Activated CD4-positive, alpha-beta T cell treated with anti-CD3 and anti-CD28 coated beads, Interleukin-2, amount 10 ng/mL, durations not matched to agents 7 days and 5 days (primary cell): ENCODE measurements at regions not wholly inside any gene's neighbourhood (a gene's known extent, or its start where the extent isn't known, plus 50 kb on each side); places are given as distances from the start of the nearest gene placed in this dataset.
"Not testable (repeated sequence)": the region's sequence is repeated elsewhere in the genome, so short reads cannot be mapped to it uniquely, and the experiment has no call there.

Experiments
- CTCF ChIA-PET: fragments of 350-600 bp; sonication (Branson Sonifier 250); formaldehyde crosslinking; loops from one replicate; lab custom pipeline; 2021; ENCODE audit warnings: antibody characterized with exemption; lab: Charles Lee
- POLR2A ChIA-PET: fragments of 350-600 bp; sonication (Branson Sonifier 250); formaldehyde crosslinking; loops from one replicate; lab custom pipeline; 2021; ENCODE audit warnings: antibody characterized with exemption; lab: Charles Lee
- DNase-seq: peaks from one replicate; pipeline ENCODE4 v3.0.0-alpha.2; 2020
- H3K27ac Mint-ChIP-seq: one replicate; pipeline ENCODE4 v1.8.0; 2021; ENCODE audit warnings: mild to moderate bottlenecking, moderate library complexity, mixed read lengths
- H3K27me3 Mint-ChIP-seq: one replicate; pipeline ENCODE4 v1.8.0; 2021; ENCODE audit warnings: mixed read lengths
- H3K36me3 Mint-ChIP-seq: one replicate; pipeline ENCODE4 v1.8.0; 2021; ENCODE audit warnings: low read depth, mixed read lengths
- H3K4me1 Mint-ChIP-seq: one replicate; pipeline ENCODE4 v1.8.0; 2021; ENCODE audit warnings: mixed read lengths
- H3K4me3 Mint-ChIP-seq: one replicate; pipeline ENCODE4 v1.8.0; 2021; ENCODE audit warnings: mild to moderate bottlenecking, moderate library complexity, mixed read lengths
- H3K9me3 Mint-ChIP-seq: one replicate; pipeline ENCODE4 v1.8.0; 2021; ENCODE audit warnings: mixed read lengths

GRCh38 chr21:21828130-21828529 is 829.9 kb downstream of the NCAM2 start:
- Mint-ChIP-seq H3K36me3 (no peaks in the 10 kb centered on the region), H3K4me1 (no peaks in the 10 kb centered on the region), H3K27me3 (no peaks in the 10 kb centered on the region), H3K27ac (no peak overlapping the region), H3K9me3 (peaks cover 2% of the 10 kb centered on the region), H3K4me3 (no peak overlapping the region)
- no peak for DNase-seq
- CTCF ChIA-PET: no interaction called here
- POLR2A ChIA-PET: no interaction called here

GRCh38 chr21:21831036-21831435 is 832.8 kb downstream of the NCAM2 start:
- Mint-ChIP-seq H3K4me1 (no peaks in the 10 kb centered on the region), H3K27ac (no peak overlapping the region), H3K27me3 (no peaks in the 10 kb centered on the region), H3K36me3 (no peaks in the 10 kb centered on the region), H3K4me3 (no peak overlapping the region), H3K9me3 (peaks cover 4% of the 10 kb centered on the region)
- CTCF ChIA-PET: no interaction called here
- DNase-seq: no peak
- POLR2A ChIA-PET: no interaction called here

DNA sequence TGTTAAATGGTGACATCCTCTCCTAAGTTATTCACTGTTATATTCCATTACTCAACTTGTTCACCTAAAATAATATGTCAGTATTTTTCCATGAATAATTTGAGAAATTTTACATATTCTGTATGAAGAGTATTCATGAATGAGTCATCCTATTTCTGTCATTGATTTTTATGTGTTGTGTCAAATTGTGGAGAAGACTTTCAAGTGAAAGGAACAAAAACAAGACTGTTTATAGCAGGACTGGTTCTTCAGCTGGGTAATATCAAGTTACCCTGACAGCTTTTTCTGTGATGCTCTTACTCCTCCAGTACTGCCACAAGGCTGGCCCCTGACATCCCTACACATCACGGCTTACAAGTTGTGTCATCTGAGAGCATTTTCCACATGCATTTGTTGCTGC is 847.7 kb downstream of the NCAM2 start:
- CTCF ChIA-PET: no interaction called here
- Mint-ChIP-seq H3K27ac (no peak overlapping the region), H3K27me3 (no peaks in the 10 kb centered on the region), H3K9me3 (no peaks in the 10 kb centered on the region), H3K36me3 (no peaks in the 10 kb centered on the region), H3K4me3 (no peak overlapping the region), H3K4me1 (no peaks in the 10 kb centered on the region)
- no peak for DNase-seq
- POLR2A ChIA-PET: no interaction called here

- no peaks in the 10 kb centered on the region for H3K36me3 Mint-ChIP-seq
- no peak overlapping the region for H3K4me3 Mint-ChIP-seq
- ChIA-PET CTCF (no interaction called here), POLR2A (no interaction called here)
- no peak for DNase-seq
- no peaks in the 10 kb centered on the region for H3K4me1 Mint-ChIP-seq
- H3K27ac Mint-ChIP-seq: no peak overlapping the region
- peaks cover 4% of the 10 kb centered on the region for H3K9me3 Mint-ChIP-seq
- no peaks in the 10 kb centered on the region for H3K27me3 Mint-ChIP-seq
These were observed 853.0 kb downstream of the NCAM2 start for GRCh38 chr21:21851205-21851604.

GRCh38 chr21:21851657-21852056 is 853.4 kb downstream of the NCAM2 start:
- CTCF ChIA-PET: no interaction called here
- POLR2A ChIA-PET: no interaction called here
- Mint-ChIP-seq H3K36me3 (no peaks in the 10 kb centered on the region), H3K27me3 (no peaks in the 10 kb centered on the region), H3K4me3 (no peak overlapping the region), H3K27ac (no peak overlapping the region), H3K9me3 (peaks cover 4% of the 10 kb centered on the region), H3K4me1 (no peaks in the 10 kb centered on the region)
- DNase-seq: no peak

DNA sequence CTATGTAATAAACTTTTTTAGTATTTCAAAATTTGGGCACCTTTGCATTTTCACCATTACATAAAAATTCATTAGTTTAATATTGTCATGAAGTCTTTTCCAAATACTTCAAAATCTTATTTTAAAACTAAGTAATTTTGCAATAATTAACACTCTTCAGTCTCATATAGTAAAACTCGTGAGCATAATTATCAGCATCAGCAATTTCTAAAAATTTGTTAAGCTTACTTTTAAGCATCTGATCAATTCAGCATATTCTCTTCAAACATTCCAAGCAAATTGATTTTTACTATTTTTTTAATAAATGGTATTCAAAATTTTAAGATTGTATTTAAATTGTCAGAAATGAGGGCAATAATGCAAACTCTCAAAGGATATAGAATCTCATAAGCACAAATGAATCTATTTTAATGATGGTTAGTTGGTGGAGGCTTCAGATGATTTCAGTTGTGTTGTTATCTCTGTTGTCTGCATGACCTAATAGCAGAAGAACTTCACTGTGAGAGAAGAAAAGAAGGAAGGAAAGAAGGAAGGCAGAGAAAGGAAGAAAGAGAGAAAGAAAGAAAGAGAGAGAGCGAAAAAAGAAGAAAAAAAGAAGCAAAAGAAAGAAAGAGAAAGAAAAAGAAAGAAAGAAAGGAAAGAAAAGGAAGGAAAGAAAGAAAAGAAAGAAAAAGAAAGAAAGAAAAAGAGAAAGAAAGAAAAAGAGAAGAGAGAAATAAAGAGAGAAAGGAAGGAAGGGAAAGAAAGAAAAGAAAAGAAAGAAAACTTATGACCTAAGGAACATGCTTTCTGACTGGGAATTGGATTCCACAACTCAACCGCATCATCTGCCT is 860.5 kb downstream of the NCAM2 start:
- ChIA-PET POLR2A (no interaction called here), CTCF (no interaction called here)
- Mint-ChIP-seq H3K36me3 (no peaks in the 10 kb centered on the region), H3K27ac (no peak overlapping the region), H3K9me3 (peaks cover 4% of the 10 kb centered on the region), H3K4me3 (no peak overlapping the region), H3K27me3 (no peaks in the 10 kb centered on the region), H3K4me1 (no peaks in the 10 kb centered on the region)
- DNase-seq: no peak

- Mint-ChIP-seq H3K27me3 (no peaks in the 10 kb centered on the region), H3K4me1 (no peaks in the 10 kb centered on the region), H3K4me3 (no peak overlapping the region), H3K36me3 (no peaks in the 10 kb centered on the region), H3K27ac (no peak overlapping the region), H3K9me3 (no peaks in the 10 kb centered on the region)
- no peak for DNase-seq
- ChIA-PET CTCF (no interaction called here), POLR2A (no interaction called here)
These were observed 862.7 kb downstream of the NCAM2 start for GRCh38 chr21:21860888-21861287.

GRCh38 chr21:21864321-21864840 is 866.2 kb downstream of the NCAM2 start:
- H3K27ac Mint-ChIP-seq: no peak overlapping the region
- ChIA-PET CTCF (no interaction called here), POLR2A (no interaction called here)
- H3K9me3 Mint-ChIP-seq: no peaks in the 10 kb centered on the region
- H3K4me1 Mint-ChIP-seq: no peaks in the 10 kb centered on the region
- H3K4me3 Mint-ChIP-seq: no peak overlapping the region
- no peaks in the 10 kb centered on the region for H3K36me3 Mint-ChIP-seq
- H3K27me3 Mint-ChIP-seq: no peaks in the 10 kb centered on the region
- no peak for DNase-seq

GRCh38 chr21:21897275-21897883 is 899.2 kb downstream of the NCAM2 start:
- ChIA-PET POLR2A (no interaction called here), CTCF (no interaction called here)
- Mint-ChIP-seq H3K4me3 (no peak overlapping the region), H3K4me1 (no peaks in the 10 kb centered on the region), H3K27me3 (no peaks in the 10 kb centered on the region), H3K27ac (no peak overlapping the region), H3K36me3 (no peaks in the 10 kb centered on the region), H3K9me3 (peaks cover 2% of the 10 kb centered on the region)
- DNase-seq: no peak

DNA sequence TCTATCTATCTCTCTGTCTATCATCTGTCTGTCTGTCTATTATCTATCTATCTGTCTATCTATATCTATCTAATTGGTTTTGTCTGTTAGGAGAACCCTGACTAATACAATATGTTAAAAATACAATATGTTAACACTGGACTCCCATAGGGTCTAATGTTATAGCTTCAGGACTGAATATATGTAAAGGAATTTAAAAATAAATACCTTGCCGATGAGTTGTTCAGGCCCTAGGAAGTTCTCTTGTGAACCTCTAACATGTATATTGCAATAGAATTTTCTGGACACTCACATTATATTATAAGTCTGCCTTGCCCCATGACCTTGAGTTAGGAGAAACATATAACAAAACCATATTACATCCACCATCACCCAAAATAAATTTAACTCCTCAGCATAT is 900.6 kb downstream of the NCAM2 start:
- Mint-ChIP-seq H3K27me3 (no peaks in the 10 kb centered on the region), H3K27ac (no peak overlapping the region), H3K9me3 (peaks cover 2% of the 10 kb centered on the region), H3K4me3 (no peak overlapping the region), H3K4me1 (no peaks in the 10 kb centered on the region), H3K36me3 (no peaks in the 10 kb centered on the region)
- CTCF ChIA-PET: no interaction called here
- DNase-seq: no peak
- POLR2A ChIA-PET: no interaction called here

DNA sequence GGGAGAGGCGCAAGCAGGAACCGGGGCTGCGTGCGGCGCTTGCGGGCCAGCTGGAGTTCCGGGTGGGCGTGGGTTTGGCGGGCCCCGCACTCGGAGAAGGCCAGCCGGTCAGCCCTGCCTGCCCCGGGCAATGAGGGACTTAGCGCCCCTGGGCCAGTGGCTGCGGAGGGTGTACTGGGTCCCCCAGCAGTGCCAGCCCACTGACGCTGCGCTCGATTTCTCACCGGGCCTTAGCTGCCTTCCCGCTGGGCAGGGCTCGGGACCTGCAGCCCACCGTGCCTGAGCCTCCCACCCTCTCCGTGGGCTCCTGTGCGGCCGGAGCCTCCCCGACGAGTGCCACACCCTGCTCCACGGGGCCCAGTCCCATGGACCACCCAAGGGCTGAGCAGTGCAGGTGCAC is 904.2 kb downstream of the NCAM2 start:
- DNase-seq, H3K27me3 Mint-ChIP-seq, H3K4me3 Mint-ChIP-seq, H3K9me3 Mint-ChIP-seq, H3K4me1 Mint-ChIP-seq, H3K27ac Mint-ChIP-seq, POLR2A ChIA-PET, CTCF ChIA-PET, H3K36me3 Mint-ChIP-seq: not testable (repeated sequence)

DNA sequence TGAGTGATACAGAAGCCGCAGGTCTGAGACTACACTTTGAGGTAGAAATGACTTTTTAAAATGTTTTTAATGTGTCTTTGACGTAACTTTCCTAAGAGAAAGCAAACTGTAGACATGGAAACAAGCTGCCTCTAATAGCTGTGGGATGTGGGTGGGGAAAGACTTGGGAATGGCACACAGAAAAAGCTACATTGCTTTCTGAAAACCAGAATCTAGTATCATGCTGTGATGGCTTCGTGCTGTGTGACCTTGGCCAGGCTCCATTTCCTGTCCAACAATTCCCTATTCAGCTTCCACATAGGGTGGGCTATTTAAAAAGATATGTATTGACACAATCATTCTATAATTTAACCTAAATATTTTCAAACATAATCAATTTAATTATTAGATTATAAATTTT is 909.1 kb downstream of the NCAM2 start:
- Mint-ChIP-seq H3K27ac (no peak overlapping the region), H3K27me3 (no peaks in the 10 kb centered on the region), H3K36me3 (no peaks in the 10 kb centered on the region), H3K9me3 (no peaks in the 10 kb centered on the region), H3K4me3 (no peak overlapping the region), H3K4me1 (no peaks in the 10 kb centered on the region)
- CTCF ChIA-PET: no interaction called here
- DNase-seq: no peak
- POLR2A ChIA-PET: no interaction called here

- ChIA-PET CTCF (interaction anchor here (0.5 kb wide), 1 partner anchor 157 kb away, joined by 4 read pairs; no protein-coding TSS in a partner anchor), POLR2A (no interaction called here)
- H3K27me3 Mint-ChIP-seq: no peaks in the 10 kb centered on the region
- no peak for DNase-seq
- H3K4me3 Mint-ChIP-seq: no peak overlapping the region
- no peak overlapping the region for H3K27ac Mint-ChIP-seq
- peaks cover 4% of the 10 kb centered on the region for H3K9me3 Mint-ChIP-seq
- H3K36me3 Mint-ChIP-seq: no peaks in the 10 kb centered on the region
- no peaks in the 10 kb centered on the region for H3K4me1 Mint-ChIP-seq
These were observed 917.6 kb downstream of the NCAM2 start for GRCh38 chr21:21915816-21916215.
